SK-N-SH treated with all-trans-retinoic acid at 6 μM for 48 hours (cell line): ENCODE measurements at regions not wholly inside any gene's neighbourhood (a gene's known extent, or its start where the extent isn't known, plus 50 kb on each side); places are given as distances from the start of the nearest gene placed in this dataset.

ENCODE experiments used
- ATAC-seq: fragments of 200-7000 bp; cut with Tn5 transposase; 3 replicates; pipeline ENCODE4 v1.9.1; 2020; ENCODE audit warnings: mild to moderate bottlenecking, moderate library complexity
- ARNTL ChIP-seq: fragments of 450-650 bp; formaldehyde crosslinking; IDR thresholded peaks from 2 replicates; pipeline ENCODE4 v1.5.0; 2020; ENCODE audit warnings: low read depth, mild to moderate bottlenecking, moderate library complexity, borderline replicate concordance
- BACH2 ChIP-seq: fragments of 250-450 bp; sonication (Bioruptor Pico); IDR thresholded peaks from 2 replicates; pipeline ENCODE4 v1.9.0; 2021; ENCODE audit warnings: mild to moderate bottlenecking, borderline replicate concordance
- CSDC2 ChIP-seq: fragments of 250-450 bp; sonication (Bioruptor Pico); IDR thresholded peaks from 2 replicates; pipeline ENCODE4 v1.5.0; 2020; ENCODE audit warnings: mild to moderate bottlenecking, moderate library complexity
- CSRNP3 ChIP-seq: fragments of 250-450 bp; sonication (Bioruptor Pico); IDR thresholded peaks from 2 replicates; pipeline ENCODE4 v1.5.1; 2021; ENCODE audit warnings: mild to moderate bottlenecking, moderate library complexity
- ESRRG ChIP-seq: fragments of 250-450 bp; sonication (Bioruptor Pico); IDR thresholded peaks from 2 replicates; pipeline ENCODE4 v1.6.1; 2021; ENCODE audit warnings: mild to moderate bottlenecking
- GLIS3 ChIP-seq: fragments of 250-450 bp; sonication (Bioruptor Pico); IDR thresholded peaks from 2 replicates; pipeline ENCODE4 v1.5.0; 2020; ENCODE audit warnings: mild to moderate bottlenecking, moderate library complexity
- OSR1 ChIP-seq: fragments of 250-450 bp; sonication (Bioruptor Pico); IDR thresholded peaks from 2 replicates; pipeline ENCODE4 v1.8.0; 2022; ENCODE audit warnings: moderate library complexity, mild to moderate bottlenecking, inconsistent platforms
- PATZ1 ChIP-seq: fragments of 250-450 bp; sonication (Bioruptor Pico); IDR thresholded peaks from 2 replicates; pipeline ENCODE4 v1.8.0; 2020; ENCODE audit warnings: mild to moderate bottlenecking, moderate library complexity, borderline replicate concordance
- PPARA ChIP-seq: fragments of 250-450 bp; sonication (Bioruptor Pico); IDR thresholded peaks from 2 replicates; pipeline ENCODE4 v1.5.0; 2020; ENCODE audit warnings: mild to moderate bottlenecking, borderline replicate concordance
- RARB ChIP-seq: fragments of 250-450 bp; sonication (Bioruptor Pico); IDR thresholded peaks from 2 replicates; pipeline ENCODE4 v1.8.0; 2021; ENCODE audit warnings: mild to moderate bottlenecking, moderate library complexity
- SNAI2 ChIP-seq: fragments of 250-450 bp; sonication (Bioruptor Pico); IDR thresholded peaks from 2 replicates; pipeline ENCODE4 v1.5.0; 2020; ENCODE audit warnings: mild to moderate bottlenecking, moderate library complexity
- TCF4 ChIP-seq: fragments of 250-450 bp; sonication (Bioruptor Pico); IDR thresholded peaks from 2 replicates; pipeline ENCODE4 v1.8.0; 2021; ENCODE audit warnings: mild to moderate bottlenecking, moderate library complexity, borderline replicate concordance
- TOX ChIP-seq: fragments of 250-450 bp; sonication (Bioruptor Pico); IDR thresholded peaks from 2 replicates; pipeline ENCODE4 v1.8.0; 2021; ENCODE audit warnings: mild to moderate bottlenecking, moderate library complexity, borderline replicate concordance
- TSHZ2 ChIP-seq: fragments of 250-450 bp; sonication (Bioruptor Pico); IDR thresholded peaks from 2 replicates; pipeline ENCODE4 v1.5.0; 2020; ENCODE audit warnings: mild to moderate bottlenecking, moderate library complexity
- ZC3H10 ChIP-seq: fragments of 250-450 bp; sonication (Bioruptor Pico); IDR thresholded peaks from 2 replicates; pipeline ENCODE4 v1.5.1; 2021; ENCODE audit warnings: mild to moderate bottlenecking, moderate library complexity
- ZFP3 ChIP-seq: fragments of 250-450 bp; sonication (Bioruptor Pico); IDR thresholded peaks from 2 replicates; pipeline ENCODE4 v1.5.0; 2020; ENCODE audit warnings: mild to moderate bottlenecking, moderate library complexity
- ZFP30 ChIP-seq: fragments of 450-650 bp; formaldehyde crosslinking; IDR thresholded peaks from 2 replicates; pipeline ENCODE4 v1.5.0; 2022; ENCODE audit warnings: mild to moderate bottlenecking, moderate library complexity
- ZNF565 ChIP-seq: fragments of 450-650 bp; formaldehyde crosslinking; conservative IDR thresholded peaks from 2 replicates; pipeline ENCODE4 v1.5.0; 2020; ENCODE audit warnings: low read depth, mild to moderate bottlenecking, moderate library complexity
- ZNF70 ChIP-seq: fragments of 450-650 bp; formaldehyde crosslinking; IDR thresholded peaks from 2 replicates; pipeline ENCODE4 v1.5.0; 2020; ENCODE audit warnings: mild to moderate bottlenecking, moderate library complexity
- ZNF8 ChIP-seq: fragments of 450-650 bp; formaldehyde crosslinking; IDR thresholded peaks from 2 replicates; pipeline ENCODE4 v1.5.0; 2020; ENCODE audit warnings: mild to moderate bottlenecking, moderate library complexity
- TF ChIP-seq, protein P1 (sequence below): fragments of 250-450 bp; sonication (Bioruptor Pico); IDR thresholded peaks from 2 replicates; pipeline ENCODE4 v1.8.0; 2021; ENCODE audit warnings: low read depth, mild to moderate bottlenecking, moderate library complexity, borderline replicate concordance
- TF ChIP-seq, protein P2 (sequence below): fragments of 250-450 bp; sonication (Bioruptor Pico); IDR thresholded peaks from 2 replicates; pipeline ENCODE4 v1.5.1; 2020; ENCODE audit warnings: low read depth, mild to moderate bottlenecking, moderate library complexity

DNA sequence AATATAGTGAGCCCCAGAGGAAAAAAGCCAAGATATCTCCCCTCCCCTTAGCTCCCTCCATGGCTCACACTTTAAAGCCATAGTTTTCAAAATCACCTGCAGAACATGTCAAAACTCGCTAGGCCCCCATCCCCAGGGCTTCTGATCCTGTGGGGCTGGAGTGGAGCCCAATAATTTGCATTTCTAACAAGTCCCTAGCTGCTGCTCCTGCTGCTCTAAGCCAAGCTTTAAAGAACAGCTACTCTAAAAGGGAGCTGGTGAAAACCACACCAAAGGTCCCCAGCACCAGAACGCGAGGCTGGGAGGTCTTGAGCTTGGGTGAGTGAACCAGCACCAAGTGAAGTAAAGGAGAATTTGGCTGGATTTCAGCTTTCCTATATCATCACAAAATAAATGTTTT, 237.1 kb downstream of the ZNF674 start:
- no peak for TF ChIP-seq ZNF8 (CRISPR knock-in tag)
- TF ChIP-seq, protein P1, sequence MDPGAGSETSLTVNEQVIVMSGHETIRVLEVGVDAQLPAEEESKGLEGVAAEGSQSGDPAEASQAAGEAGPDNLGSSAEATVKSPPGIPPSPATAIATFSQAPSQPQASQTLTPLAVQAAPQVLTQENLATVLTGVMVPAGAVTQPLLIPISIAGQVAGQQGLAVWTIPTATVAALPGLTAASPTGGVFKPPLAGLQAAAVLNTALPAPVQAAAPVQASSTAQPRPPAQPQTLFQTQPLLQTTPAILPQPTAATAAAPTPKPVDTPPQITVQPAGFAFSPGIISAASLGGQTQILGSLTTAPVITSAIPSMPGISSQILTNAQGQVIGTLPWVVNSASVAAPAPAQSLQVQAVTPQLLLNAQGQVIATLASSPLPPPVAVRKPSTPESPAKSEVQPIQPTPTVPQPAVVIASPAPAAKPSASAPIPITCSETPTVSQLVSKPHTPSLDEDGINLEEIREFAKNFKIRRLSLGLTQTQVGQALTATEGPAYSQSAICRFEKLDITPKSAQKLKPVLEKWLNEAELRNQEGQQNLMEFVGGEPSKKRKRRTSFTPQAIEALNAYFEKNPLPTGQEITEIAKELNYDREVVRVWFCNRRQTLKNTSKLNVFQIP (CRISPR knock-in tag): no peak
- no peak for TF ChIP-seq GLIS3 (CRISPR knock-in tag)
- TF ChIP-seq ZNF70 (CRISPR knock-in tag): no peak
- TF ChIP-seq ZC3H10: no peak
- TF ChIP-seq CSDC2 (CRISPR knock-in tag): no peak
- TF ChIP-seq PPARA (CRISPR knock-in tag): no peak
- no peak for TF ChIP-seq TOX (CRISPR knock-in tag)
- TF ChIP-seq, protein P2, sequence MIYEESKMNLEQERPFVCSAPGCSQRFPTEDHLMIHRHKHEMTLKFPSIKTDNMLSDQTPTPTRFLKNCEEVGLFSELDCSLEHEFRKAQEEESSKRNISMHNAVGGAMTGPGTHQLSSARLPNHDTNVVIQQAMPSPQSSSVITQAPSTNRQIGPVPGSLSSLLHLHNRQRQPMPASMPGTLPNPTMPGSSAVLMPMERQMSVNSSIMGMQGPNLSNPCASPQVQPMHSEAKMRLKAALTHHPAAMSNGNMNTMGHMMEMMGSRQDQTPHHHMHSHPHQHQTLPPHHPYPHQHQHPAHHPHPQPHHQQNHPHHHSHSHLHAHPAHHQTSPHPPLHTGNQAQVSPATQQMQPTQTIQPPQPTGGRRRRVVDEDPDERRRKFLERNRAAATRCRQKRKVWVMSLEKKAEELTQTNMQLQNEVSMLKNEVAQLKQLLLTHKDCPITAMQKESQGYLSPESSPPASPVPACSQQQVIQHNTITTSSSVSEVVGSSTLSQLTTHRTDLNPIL (CRISPR knock-in tag): no peak
- no peak for TF ChIP-seq BACH2 (CRISPR knock-in tag)
- TF ChIP-seq RARB (CRISPR knock-in tag): no peak
- no peak for TF ChIP-seq ESRRG (CRISPR knock-in tag)
- TF ChIP-seq CSRNP3: no peak
- TF ChIP-seq ZFP3 (CRISPR knock-in tag): no peak
- ATAC-seq: no peak

DNA sequence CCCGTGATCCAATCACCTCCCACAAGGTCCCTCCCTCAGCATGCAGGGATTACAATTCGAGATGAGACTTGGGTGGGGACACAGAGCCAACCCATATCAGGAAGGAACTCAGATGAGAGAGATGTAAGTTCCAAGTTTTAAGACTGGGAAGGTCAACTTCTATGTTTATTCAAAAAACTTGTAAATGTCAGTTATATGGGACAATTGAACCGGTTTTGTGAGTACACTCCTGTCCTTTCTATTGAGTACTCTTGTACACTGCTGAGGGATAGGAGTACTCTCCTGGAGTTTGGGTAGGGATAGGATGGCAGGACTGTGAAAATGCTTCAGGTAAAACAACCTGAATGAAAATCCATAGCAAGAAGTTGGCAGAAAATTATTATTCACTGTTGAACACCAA, 239.1 kb downstream of the ZNF674 start:
- TF ChIP-seq, protein P2 (CRISPR knock-in tag): no peak
- no peak for TF ChIP-seq ESRRG (CRISPR knock-in tag)
- no peak for TF ChIP-seq CSDC2 (CRISPR knock-in tag)
- TF ChIP-seq ZNF565 (CRISPR knock-in tag): no peak
- no peak for TF ChIP-seq TOX (CRISPR knock-in tag)
- TF ChIP-seq GLIS3 (CRISPR knock-in tag): no peak
- TF ChIP-seq ZFP3 (CRISPR knock-in tag): no peak
- TF ChIP-seq SNAI2 (CRISPR knock-in tag): no peak
- no peak for TF ChIP-seq ARNTL (CRISPR knock-in tag)
- TF ChIP-seq ZFP30: no peak
- no peak for TF ChIP-seq BACH2 (CRISPR knock-in tag)
- no peak for TF ChIP-seq PATZ1 (CRISPR knock-in tag)
- TF ChIP-seq OSR1 (CRISPR knock-in tag): no peak
- TF ChIP-seq, all 23 proteins: peak for 0

GRCh38 chrX:46305431-46305830, 239.8 kb downstream of the ZNF674 start:
- TF ChIP-seq RARB (CRISPR knock-in tag): no peak
- no peak for TF ChIP-seq TSHZ2 (CRISPR knock-in tag)
- TF ChIP-seq CSRNP3: no peak
- TF ChIP-seq OSR1 (CRISPR knock-in tag): no peak
- no peak for TF ChIP-seq SNAI2 (CRISPR knock-in tag)
- TF ChIP-seq ZNF565 (CRISPR knock-in tag): no peak
- no peak for TF ChIP-seq TOX (CRISPR knock-in tag)
- no peak for TF ChIP-seq BACH2 (CRISPR knock-in tag)
- no peak for TF ChIP-seq ZFP3 (CRISPR knock-in tag)
- no peak for TF ChIP-seq TCF4 (CRISPR knock-in tag)
- TF ChIP-seq ZC3H10: no peak
- TF ChIP-seq PPARA (CRISPR knock-in tag): no peak
- no peak for TF ChIP-seq ARNTL (CRISPR knock-in tag)
- no peak for TF ChIP-seq CSDC2 (CRISPR knock-in tag)
- TF ChIP-seq, protein P1 (CRISPR knock-in tag): no peak
- TF ChIP-seq ZNF70 (CRISPR knock-in tag): no peak
- TF ChIP-seq ZNF8 (CRISPR knock-in tag): no peak
- no peak for TF ChIP-seq GLIS3 (CRISPR knock-in tag)
- no peak for ATAC-seq

More for the DNA sequence above, 239.1 kb downstream of the ZNF674 start:
- no peak for ATAC-seq
